ENCODE measurements at regions not wholly inside any gene's neighbourhood (a gene's known extent, or its start where the extent isn't known, plus 50 kb on each side); places are given as distances from the start of the nearest gene placed in this dataset.

GRCh38 chr7:34457329-34457728, 200.7 kb upstream of the NPSR1 start:
- no peak for DNase-seq (ENCODE audit: low read depth in 2 of 2, low spot score in 1 of 2)

- DNase-seq (ENCODE audit: low read depth in 2 of 2, low spot score in 1 of 2) = no peak
These were observed 194.2 kb upstream of the NPSR1 start for GRCh38 chr7:34463830-34464229.

GRCh38 chr7:34471844-34472243, 186.2 kb upstream of the NPSR1 start:
- DNase-seq (ENCODE audit: low read depth in 2 of 2, low spot score in 1 of 2) = no peak

- DNase-seq (ENCODE audit: low read depth in 2 of 2, low spot score in 1 of 2) = no peak
These were observed 171.6 kb upstream of the NPSR1 start for GRCh38 chr7:34486371-34486770.

- DNase-seq (ENCODE audit: low read depth in 2 of 2, low spot score in 1 of 2) = no peak
These were observed 170.5 kb upstream of the NPSR1 start for GRCh38 chr7:34487391-34488115.

GRCh38 chr7:34488766-34489165, 169.3 kb upstream of the NPSR1 start:
- DNase-seq (ENCODE audit: low read depth in 2 of 2, low spot score in 1 of 2) = no peak

- no peak for DNase-seq (ENCODE audit: low read depth in 2 of 2, low spot score in 1 of 2)
These were observed 166.1 kb upstream of the NPSR1 start for GRCh38 chr7:34491899-34492298.

GRCh38 chr7:34493752-34494151, 164.3 kb upstream of the NPSR1 start:
- no peak for DNase-seq (ENCODE audit: low read depth in 2 of 2, low spot score in 1 of 2)

GRCh38 chr7:34497153-34497777, 160.8 kb upstream of the NPSR1 start:
- DNase-seq (ENCODE audit: low read depth in 2 of 2, low spot score in 1 of 2) = no peak

GRCh38 chr7:34501156-34501555, 156.9 kb upstream of the NPSR1 start:
- DNase-seq (ENCODE audit: low read depth in 2 of 2, low spot score in 1 of 2) = no peak

GRCh38 chr7:34507191-34507590, 150.8 kb upstream of the NPSR1 start:
- DNase-seq (ENCODE audit: low read depth in 2 of 2, low spot score in 1 of 2) = no peak

- no peak for DNase-seq (ENCODE audit: low read depth in 2 of 2, low spot score in 1 of 2)
These were observed 134.6 kb upstream of the NPSR1 start for GRCh38 chr7:34523226-34523918.

- no peak for DNase-seq (ENCODE audit: low read depth in 2 of 2, low spot score in 1 of 2)
These were observed 127.8 kb upstream of the NPSR1 start for GRCh38 chr7:34530259-34530658.

GRCh38 chr7:34539003-34539402, 119.0 kb upstream of the NPSR1 start:
- no peak for DNase-seq (ENCODE audit: low read depth in 2 of 2, low spot score in 1 of 2)

- no peak for DNase-seq (ENCODE audit: low read depth in 2 of 2, low spot score in 1 of 2)
These were observed 113.4 kb upstream of the NPSR1 start for GRCh38 chr7:34544621-34545020.

- no peak for DNase-seq (ENCODE audit: low read depth in 2 of 2, low spot score in 1 of 2)
These were observed 107.0 kb upstream of the NPSR1 start for GRCh38 chr7:34550996-34551395.

GRCh38 chr7:34552502-34552901, 105.5 kb upstream of the NPSR1 start:
- DNase-seq (ENCODE audit: low read depth in 2 of 2, low spot score in 1 of 2) = no peak

GRCh38 chr7:34558022-34558421, 100.0 kb upstream of the NPSR1 start:
- DNase-seq (ENCODE audit: low read depth in 2 of 2, low spot score in 1 of 2) = no peak

- DNase-seq (ENCODE audit: low read depth in 2 of 2, low spot score in 1 of 2) = no peak
These were observed 93.9 kb upstream of the NPSR1 start for GRCh38 chr7:34564091-34564490.

GRCh38 chr7:34567906-34568305, 90.1 kb upstream of the NPSR1 start:
- no peak for DNase-seq (ENCODE audit: low read depth in 2 of 2, low spot score in 1 of 2)

- DNase-seq (ENCODE audit: low read depth in 2 of 2, low spot score in 1 of 2) = no peak
These were observed 87.9 kb upstream of the NPSR1 start for GRCh38 chr7:34569975-34570699.

GRCh38 chr7:34575006-34575405, 83.0 kb upstream of the NPSR1 start:
- DNase-seq (ENCODE audit: low read depth in 2 of 2, low spot score in 1 of 2) = no peak

Measured in stimulated activated CD8-positive, alpha-beta memory T cell treated with anti-CD3 and anti-CD28 coated beads, Interleukin-4, amount 100 ng/mL, for 1 hour (primary cell).